Upper lobe of left lung (tissue), 4 donors: ENCODE measurements at regions not wholly inside any gene's neighbourhood (a gene's known extent, or its start where the extent isn't known, plus 50 kb on each side); places are given as distances from the start of the nearest gene placed in this dataset.

Experiments
- POLR2A ChIP-seq, 4 donors: fragments of 450-650 bp; IDR thresholded peaks; one replicate each; pipeline ENCODE4 v1.5.1; 2016 to 2017; ENCODE audit warnings: antibody characterized with exemption in 4 of 4, mild to moderate bottlenecking in 2 of 4
- POLR2AphosphoS5 ChIP-seq, 2 donors: sonication (generic); formaldehyde crosslinking; IDR thresholded peaks; one replicate each; pipeline ENCODE4 v1.5.1; 2017; ENCODE audit warnings: antibody characterized with exemption in 2 of 2

DNA sequence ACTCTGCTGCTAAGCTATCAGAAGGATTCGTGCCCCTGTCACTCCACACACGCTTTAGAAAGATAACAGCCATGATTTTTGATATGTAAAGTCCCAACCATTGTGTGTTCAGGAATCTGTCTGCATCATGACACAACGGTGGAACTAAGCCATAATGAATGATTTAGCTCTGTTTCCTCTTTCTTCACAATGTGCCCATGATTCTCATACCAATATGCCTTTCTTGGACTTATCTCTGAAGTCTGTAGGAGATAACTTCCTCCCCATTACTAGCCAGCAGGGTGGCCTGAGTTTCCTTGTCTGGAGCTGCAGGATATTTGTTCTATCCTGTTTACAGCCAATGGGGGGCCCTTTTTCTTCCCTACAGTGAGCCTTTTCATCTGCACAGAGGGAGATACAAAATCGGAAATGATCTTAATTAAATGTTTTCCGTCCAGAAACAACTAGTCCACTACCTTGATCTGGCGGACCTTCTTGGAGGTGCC is 511.7 kb downstream of the USP25 start:
- TF ChIP-seq POLR2AphosphoS5 (IDR thresholded peaks at IDR 0.05) (no peak), POLR2A (IDR thresholded peaks at IDR 0.05) (no peak)
